Glomerular endothelial cell (primary cell): ENCODE measurements at regions not wholly inside any gene's neighbourhood (a gene's known extent, or its start where the extent isn't known, plus 50 kb on each side); places are given as distances from the start of the nearest gene placed in this dataset.

Experiments
- DNase-seq: peaks from one replicate; pipeline ENCODE4 v3.0.0-alpha.2; 2011; ENCODE audit warnings: low read depth, low spot score; ENCODE audit errors: extremely low read depth

- DNase-seq, result no peak
Observed at GRCh38 chr14:45728434-45729225, 475.6 kb upstream of the MIS18BP1 start.

- DNase-seq, result no peak
Observed at GRCh38 chr14:45727133-45727532, 474.1 kb upstream of the MIS18BP1 start.

- no peak for DNase-seq
Observed at GRCh38 chr14:45721472-45721871, 468.5 kb upstream of the MIS18BP1 start.

GRCh38 chr14:45716572-45716971 is 463.6 kb upstream of the MIS18BP1 start:
- DNase-seq, result no peak

GRCh38 chr14:45715946-45716345 is 462.9 kb upstream of the MIS18BP1 start:
- DNase-seq, result no peak

- DNase-seq, result no peak
Observed at GRCh38 chr14:45709541-45709940, 456.5 kb upstream of the MIS18BP1 start.

GRCh38 chr14:45705940-45706534 is 453.0 kb upstream of the MIS18BP1 start:
- no peak for DNase-seq

GRCh38 chr14:45699471-45699870 is 446.5 kb upstream of the MIS18BP1 start:
- DNase-seq, result no peak

- no peak for DNase-seq
Observed at GRCh38 chr14:45698462-45699134, 445.6 kb upstream of the MIS18BP1 start.

GRCh38 chr14:45686771-45687170 is 433.8 kb upstream of the MIS18BP1 start:
- DNase-seq, result no peak

- DNase-seq, result no peak
Observed at GRCh38 chr14:45680531-45680930, 427.5 kb upstream of the MIS18BP1 start.

GRCh38 chr14:45679853-45680252 is 426.9 kb upstream of the MIS18BP1 start:
- DNase-seq, result peak; percentile 41

GRCh38 chr14:45678163-45678562 is 425.2 kb upstream of the MIS18BP1 start:
- DNase-seq, result no peak

GRCh38 chr14:45673420-45673819 is 420.4 kb upstream of the MIS18BP1 start:
- no peak for DNase-seq

- DNase-seq, result no peak
Observed at GRCh38 chr14:45664668-45665356, 411.8 kb upstream of the MIS18BP1 start.

- no peak for DNase-seq
Observed at GRCh38 chr14:45658917-45659299, 405.9 kb upstream of the MIS18BP1 start.

GRCh38 chr14:45658226-45658916 is 405.4 kb upstream of the MIS18BP1 start:
- DNase-seq, result no peak

- no peak for DNase-seq
Observed at GRCh38 chr14:45651890-45652289, 398.9 kb upstream of the MIS18BP1 start.

- no peak for DNase-seq
Observed at GRCh38 chr14:45650754-45651153, 397.8 kb upstream of the MIS18BP1 start.

- DNase-seq, result no peak
Observed at GRCh38 chr14:45649051-45649450, 396.0 kb upstream of the MIS18BP1 start.

- no peak for DNase-seq
Observed at GRCh38 chr14:45641541-45641940, 388.5 kb upstream of the MIS18BP1 start.
